ENCODE measurements at regions not wholly inside any gene's neighbourhood (a gene's known extent, or its start where the extent isn't known, plus 50 kb on each side); places are given as distances from the start of the nearest gene placed in this dataset.

DNA sequence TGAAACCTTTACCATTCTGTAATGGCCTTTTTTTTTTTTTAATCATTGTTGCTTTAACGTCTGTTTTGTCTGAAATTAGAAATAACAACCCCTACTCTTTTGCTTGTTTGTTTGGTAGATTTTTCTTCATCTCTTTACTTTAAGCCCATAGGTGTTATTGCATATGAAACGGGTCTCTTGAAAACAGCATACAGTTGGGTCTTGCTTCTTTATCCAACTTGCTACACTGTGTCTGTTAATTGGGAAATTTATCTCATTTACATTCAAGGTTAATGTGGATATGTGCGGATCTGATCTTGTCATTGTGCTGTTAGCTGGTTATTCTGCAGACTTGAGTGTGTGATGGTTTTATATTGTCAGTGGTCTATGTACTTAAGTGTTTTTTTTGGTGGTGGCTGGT is 78.9 kb upstream of the COP1 start:
- no peak overlapping the region for H3K4me3 Mint-ChIP-seq
- H3K27me3 Mint-ChIP-seq, result peaks cover 38% of the 10 kb centered on the region
- H3K36me3 Mint-ChIP-seq, result peaks cover 13% of the 10 kb centered on the region
- no peak for ATAC-seq
- no peak overlapping the region for H3K27ac Mint-ChIP-seq
- peaks cover 5% of the 10 kb centered on the region for H3K4me1 Mint-ChIP-seq
- H3K9me3 Mint-ChIP-seq, result peaks cover 34% of the 10 kb centered on the region

DNA sequence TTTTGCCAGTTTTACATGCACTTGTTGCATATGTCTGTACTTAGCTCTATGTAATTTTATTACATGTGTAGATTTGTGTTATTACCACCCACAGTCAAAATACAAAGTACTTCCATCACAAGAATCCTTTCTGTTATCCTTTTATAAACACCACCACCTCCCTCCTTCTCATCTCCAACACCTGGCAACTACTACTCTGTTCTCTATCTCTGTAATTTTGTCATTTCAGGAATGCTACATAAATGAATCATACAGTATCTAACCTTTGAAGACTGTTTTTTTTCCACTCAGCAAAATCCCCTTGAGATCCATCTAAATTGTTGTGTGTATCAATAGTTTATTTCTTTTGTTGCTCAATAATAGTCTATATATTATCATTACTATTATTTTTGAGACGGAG is 64.5 kb upstream of the COP1 start:
- H3K9me3 Mint-ChIP-seq, result no peaks in the 10 kb centered on the region
- H3K4me3 Mint-ChIP-seq, result no peak overlapping the region
- no peaks in the 10 kb centered on the region for H3K36me3 Mint-ChIP-seq
- no peaks in the 10 kb centered on the region for H3K27me3 Mint-ChIP-seq
- no peak for ATAC-seq
- H3K4me1 Mint-ChIP-seq, result no peaks in the 10 kb centered on the region
- no peak overlapping the region for H3K27ac Mint-ChIP-seq

All from stimulated activated memory B cell treated with anti-CD40 and anti-IgM and Interleukin-4, amounts not matched to agents 10 μg/mL and 1 μg/mL and 100 μg/mL, for 72 hours (primary cell).